ENCODE measurements at regions not wholly inside any gene's neighbourhood (a gene's known extent, or its start where the extent isn't known, plus 50 kb on each side); places are given as distances from the start of the nearest gene placed in this dataset.

DNA sequence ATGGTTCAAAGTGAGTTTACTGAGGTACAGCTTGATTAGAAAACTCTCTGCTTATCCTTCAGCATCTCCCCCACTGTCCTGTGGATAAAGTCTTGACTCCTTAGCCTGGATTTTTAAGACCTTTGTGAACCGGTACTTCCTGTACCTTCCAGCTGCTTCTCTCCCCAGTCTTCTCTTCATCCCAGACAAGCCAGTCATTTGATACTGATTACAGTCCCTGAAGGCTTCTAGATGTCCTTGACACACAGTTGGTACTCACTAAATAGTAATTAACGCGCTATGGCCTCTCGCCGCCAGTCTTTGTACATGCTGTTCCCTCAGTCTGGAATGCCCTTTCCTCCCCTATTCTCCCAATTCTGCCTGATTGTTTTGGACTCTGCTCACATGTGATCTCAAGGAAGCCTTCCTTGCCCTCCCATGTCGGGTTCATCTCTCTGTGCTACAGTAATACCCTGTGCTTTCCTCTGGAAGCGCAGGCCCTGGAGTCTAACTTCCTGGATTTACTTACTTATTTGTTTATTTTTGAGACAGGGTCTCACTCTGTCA is 50.6 kb upstream of the PTGR2 start:
- no peaks in the 10 kb centered on the region for H3K9me3 Mint-ChIP-seq
- DNase-seq (no peak), ATAC-seq (replicated peaks) (no peak)
- H3K27ac Mint-ChIP-seq: no peak overlapping the region
- peaks cover 0 to 2% of the 10 kb centered on the region in 2 donors for H3K36me3 Mint-ChIP-seq
- H3K4me1 Mint-ChIP-seq: peaks cover 11 to 14% of the 10 kb centered on the region in 2 donors
- no peaks in the 10 kb centered on the region for H3K27me3 Mint-ChIP-seq
- H3K4me3 Mint-ChIP-seq: no peak overlapping the region

GRCh38 chr14:73797543-73798265 is 53.9 kb upstream of the PTGR2 start:
- Mint-ChIP-seq H3K36me3 (peaks cover 0 to 2% of the 10 kb centered on the region in 2 donors), H3K27ac (peak overlapping the region; percentile 16), H3K4me1 (peaks cover 11 to 15% of the 10 kb centered on the region in 2 donors), H3K4me3 (peak overlapping the region in 1 of 2 donors; percentile 3), H3K27me3 (no peaks in the 10 kb centered on the region), H3K9me3 (no peaks in the 10 kb centered on the region)
- ATAC-seq (replicated peaks) (peak; percentile 84), DNase-seq (no peak)

- Mint-ChIP-seq H3K9me3 (no peaks in the 10 kb centered on the region), H3K27me3 (no peaks in the 10 kb centered on the region), H3K27ac (peak overlapping the region; percentile 16), H3K4me3 (peak overlapping the region in 1 of 2 donors; percentile 3), H3K4me1 (peaks cover 11 to 15% of the 10 kb centered on the region in 2 donors), H3K36me3 (no peaks in the 10 kb centered on the region)
- DNase-seq (no peak), ATAC-seq (replicated peaks) (peak; percentile 84 to 87)
These were observed 54.6 kb upstream of the PTGR2 start for GRCh38 chr14:73796893-73797542.

- Mint-ChIP-seq H3K4me3 (no peak overlapping the region), H3K27ac (no peak overlapping the region), H3K4me1 (peaks cover 11 to 15% of the 10 kb centered on the region in 2 donors), H3K27me3 (no peaks in the 10 kb centered on the region), H3K9me3 (no peaks in the 10 kb centered on the region), H3K36me3 (no peaks in the 10 kb centered on the region)
- DNase-seq (no peak), ATAC-seq (replicated peaks) (no peak)
These were observed 55.2 kb upstream of the PTGR2 start for GRCh38 chr14:73796415-73796814.

DNA sequence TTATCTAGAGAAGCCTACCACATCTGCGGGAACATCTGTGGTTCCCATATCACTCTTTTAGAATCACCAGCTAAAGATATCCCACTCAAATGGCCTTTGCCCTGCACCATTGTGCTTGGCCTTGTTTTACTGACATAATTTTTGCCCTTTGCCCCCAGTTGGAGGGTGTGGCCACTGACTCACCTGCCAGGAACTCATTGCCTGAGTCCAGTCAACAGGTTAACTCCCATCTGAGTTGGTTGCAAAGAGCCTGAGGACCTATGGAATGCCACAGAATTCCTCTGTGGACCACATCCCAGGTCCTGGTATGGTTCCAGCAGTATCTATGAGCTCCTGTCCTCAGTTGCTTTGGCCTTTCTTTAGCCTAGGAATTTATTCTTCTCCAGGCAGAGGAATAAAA is 55.7 kb upstream of the PTGR2 start:
- peaks cover 11 to 15% of the 10 kb centered on the region in 2 donors for H3K4me1 Mint-ChIP-seq
- no peak for ATAC-seq (replicated peaks)

DNA sequence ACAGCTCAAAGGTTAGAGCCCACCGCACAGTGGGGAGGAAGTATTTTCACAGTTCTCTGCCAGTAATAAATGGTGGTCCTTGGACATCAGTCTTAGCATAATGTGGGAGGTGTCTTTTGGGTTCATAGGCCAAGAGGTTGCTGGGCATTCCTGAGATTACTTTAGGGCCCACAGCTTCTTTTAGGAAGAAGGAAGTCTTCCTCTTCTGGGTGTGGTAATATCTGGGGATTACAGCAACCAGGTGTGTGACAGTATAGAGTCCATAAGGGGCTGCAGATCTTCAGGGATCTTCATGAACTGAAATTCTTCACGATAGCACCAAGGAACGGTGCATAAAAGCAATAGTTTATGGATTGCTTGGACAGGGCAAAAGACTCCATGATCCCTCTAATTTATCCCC is 56.2 kb upstream of the PTGR2 start:
- Mint-ChIP-seq H3K9me3 (no peaks in the 10 kb centered on the region), H3K27ac (no peak overlapping the region), H3K27me3 (no peaks in the 10 kb centered on the region), H3K4me1 (peaks cover 8 to 16% of the 10 kb centered on the region in 2 donors), H3K4me3 (no peak overlapping the region), H3K36me3 (no peaks in the 10 kb centered on the region)
- ATAC-seq (replicated peaks): no peak
- DNase-seq: no peak

More for the DNA sequence above, 55.7 kb upstream of the PTGR2 start:
- Mint-ChIP-seq H3K9me3 (no peaks in the 10 kb centered on the region), H3K27ac (no peak overlapping the region), H3K27me3 (no peaks in the 10 kb centered on the region), H3K4me3 (no peak overlapping the region), H3K36me3 (no peaks in the 10 kb centered on the region)
- no peak for DNase-seq

DNA sequence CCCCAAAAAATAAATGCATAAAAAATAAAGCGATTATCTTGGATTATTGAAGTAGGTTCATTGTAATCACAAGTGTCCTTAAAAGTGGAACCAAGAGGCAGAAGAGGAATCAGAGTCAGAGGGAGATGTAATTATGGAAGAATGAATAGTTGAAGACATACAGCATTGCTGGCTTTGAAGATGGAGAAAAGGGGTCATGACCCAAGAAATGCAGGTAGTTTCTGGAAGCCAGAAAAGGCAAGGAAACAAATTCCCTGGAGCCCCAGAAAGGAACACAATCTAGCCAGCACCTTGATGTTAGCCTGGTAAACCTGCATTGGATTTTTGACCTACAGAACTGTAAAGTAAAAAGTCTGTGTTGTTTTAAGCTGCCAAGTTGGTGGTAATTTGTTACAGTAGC is 57.5 kb upstream of the PTGR2 start:
- Mint-ChIP-seq H3K27ac (no peak overlapping the region), H3K4me3 (no peak overlapping the region), H3K27me3 (no peaks in the 10 kb centered on the region), H3K36me3 (no peaks in the 10 kb centered on the region), H3K4me1 (peaks cover 13 to 29% of the 10 kb centered on the region in 2 donors), H3K9me3 (no peaks in the 10 kb centered on the region)
- ATAC-seq (replicated peaks): no peak
- no peak for DNase-seq

DNA sequence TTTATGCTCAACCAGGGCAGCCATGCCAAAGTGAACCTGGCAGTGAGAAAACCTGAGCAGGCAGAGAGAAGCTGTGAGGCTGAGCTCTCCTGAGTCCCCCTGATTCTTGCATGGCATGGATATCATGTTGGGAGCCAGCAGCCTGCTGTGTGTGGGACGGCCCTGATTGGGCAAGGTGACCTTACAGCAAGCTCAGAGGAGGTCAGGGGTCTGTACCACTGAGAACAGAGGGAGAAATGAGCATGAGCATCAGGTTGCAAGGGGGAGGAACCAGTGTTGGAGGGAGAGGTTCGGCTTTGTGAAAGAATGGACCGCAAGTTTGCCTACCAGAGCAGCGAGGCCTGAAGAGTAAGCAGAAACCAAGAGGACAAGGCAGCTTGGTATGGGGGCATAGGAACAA is 59.1 kb upstream of the PTGR2 start:
- Mint-ChIP-seq H3K36me3 (no peaks in the 10 kb centered on the region), H3K4me3 (no peak overlapping the region), H3K9me3 (no peaks in the 10 kb centered on the region), H3K27me3 (no peaks in the 10 kb centered on the region), H3K4me1 (peaks cover 12 to 36% of the 10 kb centered on the region in 2 donors), H3K27ac (no peak overlapping the region)
- DNase-seq: no peak
- ATAC-seq (replicated peaks): no peak

DNA sequence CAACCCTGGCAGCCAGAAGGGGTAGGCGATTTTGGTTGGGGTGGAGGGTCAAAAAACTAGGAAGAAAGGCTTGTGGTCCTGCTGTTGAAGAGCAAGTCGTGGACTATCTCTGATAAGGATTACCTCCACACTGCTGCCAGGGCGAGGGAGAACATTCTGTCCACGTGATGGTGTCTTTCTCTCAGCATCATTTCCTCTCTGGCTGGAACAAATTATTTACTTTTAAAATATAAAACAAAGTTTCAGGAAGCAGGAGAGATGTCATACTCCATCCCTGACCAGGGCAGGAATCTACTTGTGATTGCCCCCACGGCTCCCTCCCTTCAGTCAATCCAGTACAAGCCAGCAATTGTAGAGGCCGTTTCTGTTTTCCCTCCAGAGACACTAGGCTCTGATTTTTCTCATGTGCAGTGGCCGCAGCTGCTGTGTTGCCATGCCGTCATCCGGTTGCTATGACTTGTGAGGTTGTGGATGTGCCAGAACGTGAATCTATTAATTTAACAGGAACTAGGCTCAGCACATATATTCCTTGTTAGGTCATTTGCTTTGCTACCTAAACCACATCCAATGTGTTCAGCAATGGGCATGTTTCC is 61.5 kb upstream of the PTGR2 start:
- H3K4me3 Mint-ChIP-seq: no peak overlapping the region

DNA sequence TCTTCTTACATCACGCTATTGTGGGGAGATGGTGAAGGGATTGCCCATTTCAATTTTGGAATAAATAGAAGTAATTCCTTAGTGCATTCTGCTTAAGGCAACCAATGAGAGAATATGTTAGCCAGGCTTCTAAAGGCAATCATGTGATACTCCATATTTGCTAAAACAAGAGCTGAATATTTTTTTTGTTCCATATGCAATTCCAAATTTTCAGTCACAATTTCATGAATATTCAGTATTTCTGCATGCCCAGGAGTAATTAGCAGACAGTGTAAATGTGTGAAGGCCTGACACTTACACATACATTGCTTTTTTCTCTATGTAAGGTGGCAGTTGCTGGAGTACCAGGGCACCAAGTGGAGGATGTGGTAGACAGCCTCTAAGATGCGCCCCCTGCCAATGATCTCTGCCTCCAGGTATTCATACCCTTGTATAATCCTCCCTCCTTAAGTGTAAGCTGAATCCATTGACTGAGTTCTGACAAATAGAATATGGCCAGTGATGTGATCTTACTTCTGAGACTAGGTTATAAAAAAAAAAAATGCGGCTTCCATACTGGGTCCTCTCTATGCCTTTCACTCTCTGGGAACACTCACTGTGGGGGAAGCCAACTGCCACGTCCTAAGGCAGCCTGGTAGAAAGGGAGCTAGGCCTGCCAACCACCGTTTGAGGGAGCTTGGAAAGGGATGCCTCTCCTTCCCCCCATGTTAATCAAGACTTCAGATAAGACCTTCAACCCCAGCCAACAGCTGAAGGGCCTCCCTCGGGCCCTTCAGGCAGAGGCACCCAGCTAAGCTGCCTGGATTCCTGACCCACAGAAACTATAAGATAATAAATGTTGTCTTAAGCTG is 62.7 kb upstream of the PTGR2 start:
- H3K9me3 Mint-ChIP-seq: no peaks in the 10 kb centered on the region
- no peaks in the 10 kb centered on the region for H3K36me3 Mint-ChIP-seq

More for the DNA sequence above, 61.5 kb upstream of the PTGR2 start:
- DNase-seq (no peak), ATAC-seq (replicated peaks) (no peak)
- Mint-ChIP-seq H3K27ac (peak overlapping the region; percentile 88), H3K9me3 (no peaks in the 10 kb centered on the region), H3K36me3 (no peaks in the 10 kb centered on the region), H3K4me1 (peaks cover 17 to 47% of the 10 kb centered on the region in 2 donors), H3K27me3 (no peaks in the 10 kb centered on the region)

DNA sequence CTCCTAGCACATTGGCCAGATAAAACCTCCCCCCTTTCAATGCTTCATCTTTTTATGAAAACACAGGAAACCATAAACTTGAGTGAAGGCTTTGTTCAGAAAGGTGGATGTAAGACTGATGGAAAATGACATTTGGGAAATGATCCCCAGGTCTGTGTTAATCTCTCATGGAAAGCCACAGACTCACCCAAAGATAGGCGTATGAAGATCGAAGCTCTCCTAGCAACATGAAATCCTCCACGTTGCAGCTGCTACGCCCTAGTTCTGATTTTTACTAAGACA is 63.4 kb upstream of the PTGR2 start:
- no peaks in the 10 kb centered on the region for H3K9me3 Mint-ChIP-seq
- peaks cover 34 to 65% of the 10 kb centered on the region in 2 donors for H3K4me1 Mint-ChIP-seq
- DNase-seq (no peak), ATAC-seq (replicated peaks) (no peak)
- H3K27me3 Mint-ChIP-seq: no peaks in the 10 kb centered on the region
- H3K36me3 Mint-ChIP-seq: no peaks in the 10 kb centered on the region
- peak overlapping the region; percentile 89 to 91 for H3K4me3 Mint-ChIP-seq
- peak overlapping the region; percentile 98 for H3K27ac Mint-ChIP-seq

More for the DNA sequence above, 62.7 kb upstream of the PTGR2 start:
- ATAC-seq (replicated peaks) (no peak), DNase-seq (no peak)
- Mint-ChIP-seq H3K4me1 (peaks cover 27 to 59% of the 10 kb centered on the region in 2 donors), H3K27ac (peak overlapping the region; percentile 76), H3K27me3 (no peaks in the 10 kb centered on the region), H3K4me3 (no peak overlapping the region)

GRCh38 chr14:73787486-73788316 is 63.9 kb upstream of the PTGR2 start:
- DNase-seq: peak; percentile 53
- peaks cover 0 to 4% of the 10 kb centered on the region in 2 donors for H3K36me3 Mint-ChIP-seq
- peak; percentile 48 to 49 for ATAC-seq (replicated peaks)
- H3K4me1 Mint-ChIP-seq: peaks cover 39 to 71% of the 10 kb centered on the region in 2 donors
- H3K27me3 Mint-ChIP-seq: no peaks in the 10 kb centered on the region
- H3K4me3 Mint-ChIP-seq: peak overlapping the region; percentile 89 to 91
- H3K27ac Mint-ChIP-seq: peak overlapping the region; percentile 98
- no peaks in the 10 kb centered on the region for H3K9me3 Mint-ChIP-seq
